ENCODE measurements at regions not wholly inside any gene's neighbourhood (a gene's known extent, or its start where the extent isn't known, plus 50 kb on each side); places are given as distances from the start of the nearest gene placed in this dataset.

- TF ChIP-seq, protein P1, sequence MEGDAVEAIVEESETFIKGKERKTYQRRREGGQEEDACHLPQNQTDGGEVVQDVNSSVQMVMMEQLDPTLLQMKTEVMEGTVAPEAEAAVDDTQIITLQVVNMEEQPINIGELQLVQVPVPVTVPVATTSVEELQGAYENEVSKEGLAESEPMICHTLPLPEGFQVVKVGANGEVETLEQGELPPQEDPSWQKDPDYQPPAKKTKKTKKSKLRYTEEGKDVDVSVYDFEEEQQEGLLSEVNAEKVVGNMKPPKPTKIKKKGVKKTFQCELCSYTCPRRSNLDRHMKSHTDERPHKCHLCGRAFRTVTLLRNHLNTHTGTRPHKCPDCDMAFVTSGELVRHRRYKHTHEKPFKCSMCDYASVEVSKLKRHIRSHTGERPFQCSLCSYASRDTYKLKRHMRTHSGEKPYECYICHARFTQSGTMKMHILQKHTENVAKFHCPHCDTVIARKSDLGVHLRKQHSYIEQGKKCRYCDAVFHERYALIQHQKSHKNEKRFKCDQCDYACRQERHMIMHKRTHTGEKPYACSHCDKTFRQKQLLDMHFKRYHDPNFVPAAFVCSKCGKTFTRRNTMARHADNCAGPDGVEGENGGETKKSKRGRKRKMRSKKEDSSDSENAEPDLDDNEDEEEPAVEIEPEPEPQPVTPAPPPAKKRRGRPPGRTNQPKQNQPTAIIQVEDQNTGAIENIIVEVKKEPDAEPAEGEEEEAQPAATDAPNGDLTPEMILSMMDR (IDR thresholded peaks at IDR 0.05 in 4 of 5, conservative IDR thresholded peaks at IDR 0.05 in 1 of 5), result no peak
- TF ChIP-seq POLR2A (IDR thresholded peaks at IDR 0.05), result no peak
Observed at GRCh38 chr6:137805622-137806021, 61.4 kb upstream of the TNFAIP3 start.
